Breast epithelium (tissue), 3 donors: ENCODE measurements at regions not wholly inside any gene's neighbourhood (a gene's known extent, or its start where the extent isn't known, plus 50 kb on each side); places are given as distances from the start of the nearest gene placed in this dataset.

ENCODE experiments used
- POLR2A ChIP-seq: fragments of 450-650 bp; IDR thresholded peaks from one replicate; pipeline ENCODE4 v1.6.1; 2016; ENCODE audit warnings: antibody characterized with exemption, mild to moderate bottlenecking, moderate library complexity
- POLR2AphosphoS5 ChIP-seq, 3 donors: sonication (generic); formaldehyde crosslinking; IDR thresholded peaks; one replicate each; pipeline ENCODE4 v1.6.1; 2017; ENCODE audit warnings: antibody characterized with exemption in 3 of 3
- TF ChIP-seq, protein P1 (sequence below), 3 donors: fragments of 450-650 bp; IDR thresholded peaks; one replicate each; pipeline ENCODE4 v1.5.1; 2016 to 2017; ENCODE audit warnings: antibody characterized with exemption in 3 of 3, mild to moderate bottlenecking in 3 of 3, moderate library complexity in 3 of 3

DNA sequence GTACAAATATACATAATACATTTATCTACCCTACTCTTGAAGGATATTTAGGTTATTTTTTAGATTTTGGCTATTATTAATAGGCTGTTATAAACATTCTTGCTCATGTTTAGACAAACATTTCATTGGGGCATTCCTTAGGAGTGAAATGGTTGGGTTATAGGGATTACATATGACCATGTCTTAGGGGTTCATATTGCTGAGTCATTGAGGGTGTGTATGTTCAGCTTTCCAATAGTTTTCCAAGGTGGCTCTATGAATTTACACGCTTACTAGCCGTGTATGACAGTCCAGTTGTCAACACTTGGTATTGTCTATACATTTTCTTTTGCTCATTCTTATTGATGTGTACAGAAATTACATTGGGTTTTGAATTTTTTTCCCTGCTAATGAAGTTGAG is 125.8 kb downstream of the OXSM start:
- TF ChIP-seq, protein P1, sequence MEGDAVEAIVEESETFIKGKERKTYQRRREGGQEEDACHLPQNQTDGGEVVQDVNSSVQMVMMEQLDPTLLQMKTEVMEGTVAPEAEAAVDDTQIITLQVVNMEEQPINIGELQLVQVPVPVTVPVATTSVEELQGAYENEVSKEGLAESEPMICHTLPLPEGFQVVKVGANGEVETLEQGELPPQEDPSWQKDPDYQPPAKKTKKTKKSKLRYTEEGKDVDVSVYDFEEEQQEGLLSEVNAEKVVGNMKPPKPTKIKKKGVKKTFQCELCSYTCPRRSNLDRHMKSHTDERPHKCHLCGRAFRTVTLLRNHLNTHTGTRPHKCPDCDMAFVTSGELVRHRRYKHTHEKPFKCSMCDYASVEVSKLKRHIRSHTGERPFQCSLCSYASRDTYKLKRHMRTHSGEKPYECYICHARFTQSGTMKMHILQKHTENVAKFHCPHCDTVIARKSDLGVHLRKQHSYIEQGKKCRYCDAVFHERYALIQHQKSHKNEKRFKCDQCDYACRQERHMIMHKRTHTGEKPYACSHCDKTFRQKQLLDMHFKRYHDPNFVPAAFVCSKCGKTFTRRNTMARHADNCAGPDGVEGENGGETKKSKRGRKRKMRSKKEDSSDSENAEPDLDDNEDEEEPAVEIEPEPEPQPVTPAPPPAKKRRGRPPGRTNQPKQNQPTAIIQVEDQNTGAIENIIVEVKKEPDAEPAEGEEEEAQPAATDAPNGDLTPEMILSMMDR (IDR thresholded peaks at IDR 0.05): no peak
- no peak for TF ChIP-seq POLR2AphosphoS5 (IDR thresholded peaks at IDR 0.05)
- TF ChIP-seq POLR2A: no peak
